HL-60 (cell line): ENCODE measurements at regions not wholly inside any gene's neighbourhood (a gene's known extent, or its start where the extent isn't known, plus 50 kb on each side); places are given as distances from the start of the nearest gene placed in this dataset.

Experiments
- CTCF ChIP-seq: IDR thresholded peaks from one replicate; pipeline ENCODE4 v1.5.1; 2011; ENCODE audit warnings: low read length, control low read depth, inconsistent platforms; ENCODE audit not compliant: insufficient read depth
- POLR2AphosphoS5 ChIP-seq: IDR thresholded peaks from 2 replicates; pipeline ENCODE4 v1.6.1; 2012; ENCODE audit warnings: low read depth
- SPI1 ChIP-seq: IDR thresholded peaks from 2 replicates; pipeline ENCODE4 v1.6.1; 2012; ENCODE audit warnings: low read depth, mild to moderate bottlenecking, borderline replicate concordance

GRCh38 chr3:191100516-191100915 is 98.5 kb upstream of the OSTN start:
- TF ChIP-seq SPI1 (no peak), CTCF (no peak), POLR2AphosphoS5 (no peak)
